ENCODE measurements at regions not wholly inside any gene's neighbourhood (a gene's known extent, or its start where the extent isn't known, plus 50 kb on each side); places are given as distances from the start of the nearest gene placed in this dataset.

DNA sequence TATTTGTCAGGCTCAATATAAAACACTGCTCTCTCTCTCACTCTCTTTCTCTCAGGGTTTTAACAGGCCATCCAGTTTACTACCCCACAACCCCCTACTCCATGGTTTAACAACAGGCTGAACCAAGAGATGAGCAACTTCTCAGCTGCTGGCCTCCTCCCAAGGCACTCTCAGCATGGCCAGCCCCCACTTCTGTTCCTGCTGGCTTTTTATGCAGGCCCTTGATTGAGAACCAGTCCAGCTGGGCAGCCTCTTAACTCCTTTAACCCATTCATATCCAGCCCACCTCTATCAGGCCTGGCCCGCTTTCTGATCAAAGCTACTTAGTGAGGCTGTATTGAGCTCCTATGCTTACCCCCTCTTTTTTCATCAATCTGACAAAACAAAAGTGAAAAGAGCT, 346.8 kb upstream of the POU3F2 start:
- WGBS (ENCODE audit: insufficient coverage, insufficient replicate concordance, low lambda C conversion rate, missing lambda C conversion rate) = 17% methylated on average over 1 of the region's 1 CpG
- H3K9ac ChIP-seq (ENCODE audit: control insufficient read depth, insufficient read depth, low read length) = no peak overlapping the region

More for the DNA sequence above, 346.8 kb upstream of the POU3F2 start:
- TF ChIP-seq ASH2L (IDR thresholded peaks at IDR 0.05; ENCODE audit: borderline replicate concordance, low read depth) (no peak), SIN3A (IDR thresholded peaks at IDR 0.05; ENCODE audit: low read depth, low read length) (no peak), SIX5 (IDR thresholded peaks at IDR 0.05; ENCODE audit: low read depth, low read length, severe bottlenecking) (no peak), FOS (IDR thresholded peaks at IDR 0.05; ENCODE audit: borderline replicate concordance, extremely low read depth, insufficient read length) (no peak), IRF3 (IDR thresholded peaks at IDR 0.05) (no peak), RELA (IDR thresholded peaks at IDR 0.05; ENCODE audit: borderline replicate concordance, partially characterized antibody) (no peak), ZNF217 (IDR thresholded peaks at IDR 0.05) (no peak), BACH1 (IDR thresholded peaks at IDR 0.05; ENCODE audit: borderline replicate concordance) (no peak), RFX5 (IDR thresholded peaks at IDR 0.05; ENCODE audit: low read depth, low read length) (no peak), ATF7 (IDR thresholded peaks at IDR 0.05; ENCODE audit: low read depth) (no peak), ZNF384 (IDR thresholded peaks at IDR 0.05; ENCODE audit: borderline replicate concordance, low read depth, low read length) (no peak), SMC3 (IDR thresholded peaks at IDR 0.05; ENCODE audit: borderline replicate concordance, low read length) (no peak), CHD1 (IDR thresholded peaks at IDR 0.05; ENCODE audit: low read depth, low read length) (no peak), PRDM15 (CRISPR knock-in tag; IDR thresholded peaks at IDR 0.05) (no peak), NFYA (IDR thresholded peaks at IDR 0.05; ENCODE audit: borderline replicate concordance, low read depth, low read length) (no peak), RBBP5 (conservative IDR thresholded peaks at IDR 0.05) (no peak), ZSCAN29 (IDR thresholded peaks at IDR 0.05) (no peak)
- TF ChIP-seq, protein P1, sequence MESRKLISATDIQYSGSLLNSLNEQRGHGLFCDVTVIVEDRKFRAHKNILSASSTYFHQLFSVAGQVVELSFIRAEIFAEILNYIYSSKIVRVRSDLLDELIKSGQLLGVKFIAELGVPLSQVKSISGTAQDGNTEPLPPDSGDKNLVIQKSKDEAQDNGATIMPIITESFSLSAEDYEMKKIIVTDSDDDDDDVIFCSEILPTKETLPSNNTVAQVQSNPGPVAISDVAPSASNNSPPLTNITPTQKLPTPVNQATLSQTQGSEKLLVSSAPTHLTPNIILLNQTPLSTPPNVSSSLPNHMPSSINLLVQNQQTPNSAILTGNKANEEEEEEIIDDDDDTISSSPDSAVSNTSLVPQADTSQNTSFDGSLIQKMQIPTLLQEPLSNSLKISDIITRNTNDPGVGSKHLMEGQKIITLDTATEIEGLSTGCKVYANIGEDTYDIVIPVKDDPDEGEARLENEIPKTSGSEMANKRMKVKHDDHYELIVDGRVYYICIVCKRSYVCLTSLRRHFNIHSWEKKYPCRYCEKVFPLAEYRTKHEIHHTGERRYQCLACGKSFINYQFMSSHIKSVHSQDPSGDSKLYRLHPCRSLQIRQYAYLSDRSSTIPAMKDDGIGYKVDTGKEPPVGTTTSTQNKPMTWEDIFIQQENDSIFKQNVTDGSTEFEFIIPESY (IDR thresholded peaks at IDR 0.05) = no peak
- TF ChIP-seq, protein P2, sequence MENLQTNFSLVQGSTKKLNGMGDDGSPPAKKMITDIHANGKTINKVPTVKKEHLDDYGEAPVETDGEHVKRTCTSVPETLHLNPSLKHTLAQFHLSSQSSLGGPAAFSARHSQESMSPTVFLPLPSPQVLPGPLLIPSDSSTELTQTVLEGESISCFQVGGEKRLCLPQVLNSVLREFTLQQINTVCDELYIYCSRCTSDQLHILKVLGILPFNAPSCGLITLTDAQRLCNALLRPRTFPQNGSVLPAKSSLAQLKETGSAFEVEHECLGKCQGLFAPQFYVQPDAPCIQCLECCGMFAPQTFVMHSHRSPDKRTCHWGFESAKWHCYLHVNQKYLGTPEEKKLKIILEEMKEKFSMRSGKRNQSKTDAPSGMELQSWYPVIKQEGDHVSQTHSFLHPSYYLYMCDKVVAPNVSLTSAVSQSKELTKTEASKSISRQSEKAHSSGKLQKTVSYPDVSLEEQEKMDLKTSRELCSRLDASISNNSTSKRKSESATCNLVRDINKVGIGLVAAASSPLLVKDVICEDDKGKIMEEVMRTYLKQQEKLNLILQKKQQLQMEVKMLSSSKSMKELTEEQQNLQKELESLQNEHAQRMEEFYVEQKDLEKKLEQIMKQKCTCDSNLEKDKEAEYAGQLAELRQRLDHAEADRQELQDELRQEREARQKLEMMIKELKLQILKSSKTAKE (IDR thresholded peaks at IDR 0.05; ENCODE audit: low read depth, poor library complexity, severe bottlenecking) = no peak
- in situ Hi-C loops (cut with MboI) = no loop called here
- no peak overlapping the region for H3K4me2 ChIP-seq (ENCODE audit: control insufficient read depth, insufficient read depth)
- H2AFZ ChIP-seq (ENCODE audit: control insufficient read depth, low read depth, low read length) = no peak overlapping the region
- SMC1A ChIA-PET (ENCODE audit: uncharacterized antibody, unreplicated experiment) = no interaction called here
- RAD21 ChIA-PET (ENCODE audit: unreplicated experiment) = no interaction called here
- intact Hi-C loops (cut with micrococcal nuclease; ENCODE audit: unreplicated experiment) = no loop called here
- H3K27ac ChIP-seq (ENCODE audit: control insufficient read depth, insufficient read depth) = no peak overlapping the region
- POLR2A ChIA-PET = no interaction called here
- no peaks in the 10 kb centered on the region for H4K20me1 ChIP-seq (ENCODE audit: control insufficient read depth, insufficient read depth)
- no peaks in the 10 kb centered on the region for H3K9me3 ChIP-seq (replicated peaks; ENCODE audit: control insufficient read depth, insufficient read depth, low read length)
- DNase-seq (ENCODE audit: low read depth, low spot score) (no peak), ATAC-seq (no peak), FAIRE-seq (no peak)
- no peaks in the 10 kb centered on the region for H3K4me1 ChIP-seq (ENCODE audit: control insufficient read depth, insufficient read depth, low read length)
- no peaks in the 10 kb centered on the region for H3K79me2 ChIP-seq (ENCODE audit: control insufficient read depth, insufficient read depth, low read length)
- no peaks in the 10 kb centered on the region for H3K27me3 ChIP-seq (replicated peaks in 1 of 2; ENCODE audit: control insufficient read depth in 2 of 2, insufficient read depth in 2 of 2, low read length in 1 of 2)
- H3K4me3 ChIP-seq = no peak overlapping the region
- no TSS peak for BruUV-seq (replicated peaks)
- CTCF ChIA-PET = no interaction called here
- H3K36me3 ChIP-seq (ENCODE audit: control insufficient read depth in 2 of 2, insufficient read depth in 2 of 2, low read length in 1 of 2) = no peaks in the 10 kb centered on the region

Measured in GM12878 (cell line).